GM18499 (cell line): ENCODE measurements at regions not wholly inside any gene's neighbourhood (a gene's known extent, or its start where the extent isn't known, plus 50 kb on each side); places are given as distances from the start of the nearest gene placed in this dataset.

Experiments
- ATAC-seq: cut with Tn5 transposase; IDR thresholded peaks from one replicate; pipeline ENCODE4 v1.9.1; 2021; ENCODE audit warnings: moderate number of reproducible peaks; ENCODE audit not compliant: insufficient read depth, unreplicated experiment

GRCh38 chr4:24251589-24251988 is 332.8 kb downstream of the DHX15 start:
- ATAC-seq = no peak

GRCh38 chr4:24249972-24250371 is 334.4 kb downstream of the DHX15 start:
- ATAC-seq = no peak

GRCh38 chr4:24248674-24249630 is 335.4 kb downstream of the DHX15 start:
- no peak for ATAC-seq

GRCh38 chr4:24245491-24245820 is 338.9 kb downstream of the DHX15 start:
- ATAC-seq = no peak

GRCh38 chr4:24244663-24245490 is 339.5 kb downstream of the DHX15 start:
- ATAC-seq = no peak

- no peak for ATAC-seq
Observed at GRCh38 chr4:24243641-24244040, 340.7 kb downstream of the DHX15 start.

GRCh38 chr4:24241511-24241910 is 342.8 kb downstream of the DHX15 start:
- ATAC-seq = no peak

- no peak for ATAC-seq
Observed at GRCh38 chr4:24240655-24241054, 343.7 kb downstream of the DHX15 start.

GRCh38 chr4:24237709-24238108 is 346.6 kb downstream of the DHX15 start:
- no peak for ATAC-seq

- no peak for ATAC-seq
Observed at GRCh38 chr4:24236532-24236931, 346.7 kb upstream of the PPARGC1A start.

- no peak for ATAC-seq
Observed at GRCh38 chr4:24236120-24236519, 346.3 kb upstream of the PPARGC1A start.

GRCh38 chr4:24235618-24236017 is 345.8 kb upstream of the PPARGC1A start:
- ATAC-seq = no peak

GRCh38 chr4:24234288-24234848 is 344.5 kb upstream of the PPARGC1A start:
- no peak for ATAC-seq

GRCh38 chr4:24230955-24231354 is 341.1 kb upstream of the PPARGC1A start:
- ATAC-seq = no peak

- ATAC-seq = no peak
Observed at GRCh38 chr4:24229978-24230377, 340.1 kb upstream of the PPARGC1A start.

- ATAC-seq = no peak
Observed at GRCh38 chr4:24228692-24229091, 338.8 kb upstream of the PPARGC1A start.

GRCh38 chr4:24226667-24227066 is 336.8 kb upstream of the PPARGC1A start:
- no peak for ATAC-seq

- ATAC-seq = no peak
Observed at GRCh38 chr4:24226023-24226422, 336.2 kb upstream of the PPARGC1A start.

GRCh38 chr4:24224446-24224845 is 334.6 kb upstream of the PPARGC1A start:
- ATAC-seq = no peak

- no peak for ATAC-seq
Observed at GRCh38 chr4:24219209-24219608, 329.4 kb upstream of the PPARGC1A start.

- no peak for ATAC-seq
Observed at GRCh38 chr4:24218566-24218965, 328.7 kb upstream of the PPARGC1A start.
